ENCODE measurements at regions not wholly inside any gene's neighbourhood (a gene's known extent, or its start where the extent isn't known, plus 50 kb on each side); places are given as distances from the start of the nearest gene placed in this dataset.

DNA sequence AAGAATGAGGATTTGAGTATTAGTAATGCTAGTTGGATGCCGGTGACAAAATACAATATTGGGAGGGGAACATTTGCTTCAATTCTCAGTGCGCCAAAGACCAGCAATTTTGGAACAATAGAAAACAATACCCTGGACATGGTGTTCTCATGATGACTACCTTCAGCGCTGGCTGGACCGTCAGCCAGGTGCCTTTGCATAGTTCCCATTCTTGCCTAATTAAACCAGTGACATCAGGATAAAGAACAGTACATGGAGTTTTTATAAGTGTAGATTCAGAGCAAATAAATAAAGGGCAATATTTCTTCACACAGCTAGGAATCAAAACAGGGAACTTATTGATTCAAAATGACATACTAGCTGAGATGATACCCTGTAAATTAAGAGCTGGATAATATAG, 404.8 kb upstream of the RORA start:
- DNase-seq (ENCODE audit: low read depth in 2 of 2): no peak

- no peak for DNase-seq (ENCODE audit: low read depth in 2 of 2)
Measured at GRCh38 chr15:61629269-61629668, 400.2 kb upstream of the RORA start.

DNA sequence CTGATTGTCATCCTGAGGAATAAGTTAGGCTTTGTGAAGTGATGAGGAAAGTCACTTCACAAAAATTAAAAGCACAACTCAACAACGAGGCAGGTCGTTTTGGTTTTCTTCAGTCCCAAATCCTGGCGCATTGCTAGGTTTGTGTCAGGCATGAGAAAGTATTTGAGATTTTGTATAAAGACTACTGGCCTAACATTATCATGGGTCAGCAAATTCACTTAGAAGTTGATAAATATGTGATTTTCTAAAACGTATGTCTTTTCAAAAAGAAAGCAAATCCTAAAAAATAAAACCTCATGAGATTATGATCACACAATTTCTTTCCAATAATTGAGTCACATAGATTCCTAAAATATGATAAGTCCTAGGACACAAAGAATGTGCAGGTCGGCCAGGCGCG, 395.8 kb upstream of the RORA start:
- DNase-seq (ENCODE audit: low read depth in 2 of 2): no peak

DNA sequence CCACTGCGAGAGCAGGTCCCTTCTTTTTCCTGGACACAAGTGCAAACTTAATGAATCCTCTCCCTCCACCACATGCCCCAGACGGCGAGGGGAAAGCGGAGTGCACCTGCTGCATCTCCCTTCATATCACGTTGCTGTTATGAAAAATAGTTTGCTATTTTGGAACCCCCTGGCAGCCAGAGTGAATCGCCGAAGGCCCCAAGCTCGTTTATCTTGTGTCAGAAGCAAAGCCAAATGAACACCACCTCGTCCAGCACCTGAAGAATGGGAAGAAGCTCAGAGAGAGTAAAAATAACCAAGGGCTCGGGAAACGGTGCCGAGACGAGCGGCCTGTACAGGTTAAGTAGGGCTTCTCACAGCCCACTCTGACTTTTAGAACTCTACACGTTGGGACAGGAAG, 394.6 kb upstream of the RORA start:
- no peak for DNase-seq (ENCODE audit: low read depth in 2 of 2)

GRCh38 chr15:61621865-61622264, 392.8 kb upstream of the RORA start:
- no peak for DNase-seq (ENCODE audit: low read depth in 2 of 2)

- DNase-seq (ENCODE audit: low read depth in 2 of 2): no peak
Measured at GRCh38 chr15:61621146-61621545, 392.0 kb upstream of the RORA start.

DNA sequence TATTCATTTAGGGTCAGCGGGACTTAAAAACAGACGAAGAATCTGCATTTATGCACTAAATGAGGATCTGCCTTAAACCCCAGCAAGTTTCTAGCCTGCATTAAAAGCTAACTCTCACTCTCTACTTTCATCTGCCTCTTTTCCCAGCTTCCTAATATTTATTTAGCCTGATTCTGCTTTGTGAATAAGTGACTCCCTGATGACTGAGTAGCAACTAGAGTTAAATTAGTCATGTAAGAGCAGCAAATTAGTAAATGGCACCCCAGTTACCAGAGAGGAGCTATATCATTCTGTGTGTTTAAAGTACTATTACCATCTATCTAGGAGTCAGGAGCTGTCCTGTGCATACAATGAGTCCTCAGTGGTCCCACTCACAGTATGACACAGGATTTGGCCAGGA, 391.0 kb upstream of the RORA start:
- no peak for DNase-seq (ENCODE audit: low read depth in 2 of 2)

DNA sequence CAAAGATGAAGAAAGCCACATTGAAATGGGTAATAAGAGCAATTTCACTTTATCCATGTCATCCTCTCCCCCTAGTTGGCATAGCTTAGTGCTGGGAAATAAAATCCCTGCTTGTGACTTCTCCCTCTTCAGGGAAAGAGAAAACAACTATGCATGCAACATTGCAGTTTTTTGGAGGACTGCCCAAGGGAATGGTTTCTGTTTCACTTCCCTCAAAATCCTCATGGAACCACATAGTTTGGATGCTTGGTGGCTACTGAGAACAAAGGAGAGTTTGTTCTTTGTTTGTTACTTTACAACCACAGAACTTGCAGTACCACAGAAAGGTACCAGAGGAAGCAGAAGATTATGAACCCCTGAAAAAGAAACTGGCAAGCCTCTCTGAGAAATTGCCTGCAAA, 384.6 kb upstream of the RORA start:
- peak in 1 of 2 experiments; percentile 0 for DNase-seq (ENCODE audit: low read depth in 2 of 2)

DNA sequence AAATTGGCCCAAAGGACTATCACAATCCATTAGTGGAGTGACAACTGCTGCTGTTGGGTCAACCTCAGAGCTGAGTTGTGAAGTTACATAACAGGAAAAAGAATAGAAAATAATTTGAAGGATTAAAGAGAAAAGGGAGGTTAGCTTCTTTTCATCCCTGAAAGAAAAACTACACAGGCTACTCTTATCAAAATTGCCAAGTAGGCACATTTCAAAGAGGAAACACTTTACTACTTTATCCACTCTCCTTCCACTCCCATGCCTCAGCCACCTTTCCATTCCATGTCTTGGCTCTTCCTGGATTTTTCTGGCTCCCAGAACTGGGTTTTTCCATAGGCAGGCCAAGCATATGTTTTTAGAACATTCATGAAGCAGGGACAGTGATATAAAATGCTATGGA, 384.0 kb upstream of the RORA start:
- no peak for DNase-seq (ENCODE audit: low read depth in 2 of 2)

DNA sequence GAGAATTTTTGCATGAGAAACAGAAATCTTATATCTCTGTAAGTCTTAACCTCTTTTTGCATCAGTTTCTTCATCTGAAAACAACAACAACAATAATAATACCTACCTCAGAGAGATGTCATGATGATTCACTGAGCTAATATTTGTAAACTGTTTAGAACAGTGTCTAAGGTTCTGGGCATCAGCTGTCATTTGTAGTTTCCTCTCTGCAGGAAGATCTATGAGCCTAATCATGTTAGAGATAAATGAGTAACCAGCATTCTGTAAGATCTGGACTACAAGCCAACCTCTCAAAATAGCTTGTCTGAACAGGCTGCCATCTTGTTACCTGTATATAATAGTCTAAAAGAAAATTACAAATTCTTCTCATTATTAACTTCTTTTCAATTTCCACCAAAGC, 383.0 kb upstream of the RORA start:
- no peak for DNase-seq (ENCODE audit: low read depth in 2 of 2)

GRCh38 chr15:61605343-61605742, 376.2 kb upstream of the RORA start:
- no peak for DNase-seq (ENCODE audit: low read depth in 2 of 2)

GRCh38 chr15:61598655-61599054, 369.6 kb upstream of the RORA start:
- DNase-seq (ENCODE audit: low read depth in 2 of 2): no peak

DNA sequence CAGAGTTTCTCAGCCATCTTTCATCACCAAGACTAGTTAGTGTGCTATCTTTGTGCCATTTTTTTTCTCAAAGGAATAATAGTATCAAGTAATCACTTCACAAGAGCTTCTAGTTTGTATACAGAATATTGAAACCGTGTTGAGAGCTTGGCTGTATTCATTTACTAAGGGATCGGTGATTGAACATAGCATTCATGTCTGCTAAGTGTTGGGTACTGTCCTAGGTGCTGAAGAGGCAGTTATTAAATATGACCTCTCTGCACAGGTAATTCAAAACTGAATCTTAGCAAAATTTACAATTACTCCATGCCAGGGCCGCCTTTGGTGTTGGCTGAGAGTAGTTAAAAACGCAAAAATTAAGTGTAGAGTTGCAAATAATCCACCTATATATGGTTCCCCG, 355.3 kb upstream of the RORA start:
- DNase-seq (ENCODE audit: low read depth in 2 of 2): peak in 1 of 2 experiments; percentile 0

GRCh38 chr15:61582092-61582491, 353.0 kb upstream of the RORA start:
- no peak for DNase-seq (ENCODE audit: low read depth in 2 of 2)

DNA sequence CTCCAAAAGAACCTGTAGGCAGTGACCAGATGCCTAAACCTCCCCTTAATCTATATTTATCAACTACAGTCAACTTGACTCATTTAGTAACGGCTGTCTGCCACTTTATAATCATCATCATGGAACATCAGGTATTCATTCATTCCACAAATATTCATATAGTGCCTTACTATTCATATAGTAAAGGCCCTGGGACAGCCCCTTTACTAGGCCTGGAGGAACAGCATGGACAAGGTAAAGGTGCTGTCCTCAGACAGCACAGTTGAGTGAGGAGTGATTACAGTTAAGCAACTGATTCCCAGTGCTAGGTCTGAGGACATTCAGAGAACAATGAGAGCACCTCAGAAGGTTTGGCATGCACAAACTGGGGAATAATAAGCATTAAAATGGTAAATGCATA, 346.5 kb upstream of the RORA start:
- no peak for DNase-seq (ENCODE audit: low read depth in 2 of 2)

GRCh38 chr15:61571026-61571425, 341.9 kb upstream of the RORA start:
- no peak for DNase-seq (ENCODE audit: low read depth in 2 of 2)

DNA sequence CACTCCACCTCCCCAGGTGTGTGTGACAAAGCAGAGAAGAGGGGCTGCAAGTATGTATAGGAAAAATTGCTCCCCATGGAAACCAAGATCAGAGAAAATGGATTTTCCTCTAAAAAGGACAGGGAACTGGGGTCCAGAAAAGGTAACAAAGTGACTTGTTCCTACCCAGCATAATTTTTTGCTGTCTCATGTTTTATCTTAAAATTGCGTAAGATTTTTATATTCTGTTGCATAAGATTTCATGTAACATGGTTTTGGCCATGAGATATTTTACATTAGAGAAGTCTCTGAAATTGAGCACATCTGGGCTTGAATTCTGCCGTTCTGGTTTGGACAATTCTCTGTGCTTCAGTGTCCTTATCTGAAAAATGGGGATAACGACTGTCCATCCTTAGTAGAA, 335.7 kb upstream of the RORA start:
- no peak for DNase-seq (ENCODE audit: low read depth in 2 of 2)

- DNase-seq (ENCODE audit: low read depth in 2 of 2): no peak
Measured at GRCh38 chr15:61558172-61559136, 329.4 kb upstream of the RORA start.

DNA sequence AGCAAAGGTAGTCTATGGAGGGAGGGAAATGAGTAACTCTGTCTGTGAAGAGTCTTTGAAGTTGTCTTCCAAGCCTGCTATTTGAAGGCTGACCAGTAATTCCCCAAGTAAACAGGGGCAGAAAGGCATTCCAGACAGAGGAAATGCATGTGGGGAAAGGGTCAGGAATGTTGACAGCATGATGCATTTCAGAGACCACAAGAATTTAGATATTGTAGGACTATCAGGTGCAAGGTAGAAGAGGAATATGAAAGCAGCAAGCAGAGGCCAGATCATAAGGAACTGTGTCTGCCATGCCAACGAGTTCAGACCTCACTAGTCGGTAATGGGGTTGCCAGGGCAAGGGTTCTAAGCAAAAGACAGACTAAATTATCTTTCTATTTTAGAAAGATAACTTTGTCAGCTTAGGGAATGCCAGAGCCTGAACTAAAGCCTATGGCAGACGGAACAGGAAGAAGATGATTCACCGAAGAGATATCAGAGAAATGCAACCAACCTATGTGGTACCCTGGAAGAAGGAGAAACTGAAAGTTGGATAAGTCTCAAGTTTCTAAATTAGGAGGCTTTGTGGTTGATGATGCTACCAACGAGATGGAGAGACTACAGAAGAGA, 327.0 kb upstream of the RORA start:
- peak; percentile 25 to 36 for DNase-seq (ENCODE audit: low read depth in 2 of 2)

GRCh38 chr15:61549727-61550126, 320.6 kb upstream of the RORA start:
- DNase-seq (ENCODE audit: low read depth in 2 of 2): no peak

- DNase-seq (ENCODE audit: low read depth in 2 of 2): no peak
Measured at GRCh38 chr15:61545763-61546162, 316.7 kb upstream of the RORA start.

DNA sequence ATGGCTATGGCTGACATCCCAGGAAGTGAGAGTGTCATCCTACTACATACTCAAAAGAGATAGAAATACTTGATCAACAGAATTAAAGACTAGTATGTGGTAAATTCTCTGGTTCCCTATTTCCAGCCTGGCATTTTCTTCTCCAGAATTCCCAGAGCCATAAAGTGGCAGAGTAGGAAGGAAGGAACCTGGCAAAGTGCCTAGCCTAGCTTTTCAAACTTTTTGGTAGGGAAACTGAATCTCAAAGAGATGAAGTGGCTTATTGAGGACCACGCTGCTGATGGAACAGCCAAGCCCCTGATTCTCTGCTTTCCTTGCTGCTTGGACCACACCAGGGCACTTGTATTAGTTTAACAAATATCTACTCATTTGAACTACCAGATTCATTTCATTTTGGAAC, 312.4 kb upstream of the RORA start:
- DNase-seq (ENCODE audit: low read depth in 2 of 2): no peak

- no peak for DNase-seq (ENCODE audit: low read depth in 2 of 2)
Measured at GRCh38 chr15:61537337-61537736, 308.2 kb upstream of the RORA start.
